NCI-H460 (cell line): ENCODE measurements at regions not wholly inside any gene's neighbourhood (a gene's known extent, or its start where the extent isn't known, plus 50 kb on each side); places are given as distances from the start of the nearest gene placed in this dataset.

ENCODE experiments used
- DNase-seq: peaks from one replicate; pipeline ENCODE4 v3.0.0-alpha.2; 2016; ENCODE audit warnings: low read depth; ENCODE audit errors: extremely low read depth

GRCh38 chr10:75347186-75347585, 54.4 kb downstream of the ZNF503 start:
- DNase-seq = no peak

GRCh38 chr10:75345738-75346137, 55.8 kb downstream of the ZNF503 start:
- no peak for DNase-seq

- no peak for DNase-seq
These were observed 57.4 kb downstream of the ZNF503 start for GRCh38 chr10:75344170-75344569.

GRCh38 chr10:75342397-75342796, 59.2 kb downstream of the ZNF503 start:
- DNase-seq = no peak

- DNase-seq = no peak
These were observed 65.6 kb downstream of the ZNF503 start for GRCh38 chr10:75335983-75336382.

- DNase-seq = no peak
These were observed 66.4 kb downstream of the ZNF503 start for GRCh38 chr10:75335191-75335590.

GRCh38 chr10:75334720-75335119, 66.8 kb downstream of the ZNF503 start:
- no peak for DNase-seq

GRCh38 chr10:75332081-75332480, 69.5 kb downstream of the ZNF503 start:
- no peak for DNase-seq

- DNase-seq = no peak
These were observed 70.5 kb downstream of the ZNF503 start for GRCh38 chr10:75331081-75331480.

- no peak for DNase-seq
These were observed 72.3 kb downstream of the ZNF503 start for GRCh38 chr10:75329190-75329745.

GRCh38 chr10:75326306-75326705, 75.3 kb downstream of the ZNF503 start:
- DNase-seq = no peak

- no peak for DNase-seq
These were observed 82.3 kb downstream of the ZNF503 start for GRCh38 chr10:75319274-75319673.

GRCh38 chr10:75314570-75314969, 78.8 kb upstream of the COMTD1 start:
- no peak for DNase-seq

GRCh38 chr10:75312440-75312839, 76.7 kb upstream of the COMTD1 start:
- DNase-seq = no peak

- no peak for DNase-seq
These were observed 69.9 kb upstream of the COMTD1 start for GRCh38 chr10:75305675-75306074.

GRCh38 chr10:75304741-75305390, 69.1 kb upstream of the COMTD1 start:
- DNase-seq = no peak

- no peak for DNase-seq
These were observed 68.6 kb upstream of the COMTD1 start for GRCh38 chr10:75304313-75304712.

- no peak for DNase-seq
These were observed 67.5 kb upstream of the COMTD1 start for GRCh38 chr10:75303045-75303777.

- no peak for DNase-seq
These were observed 66.3 kb upstream of the COMTD1 start for GRCh38 chr10:75302029-75302428.

GRCh38 chr10:75297021-75297599, 61.4 kb upstream of the COMTD1 start:
- DNase-seq = no peak

GRCh38 chr10:75295868-75296441, 60.2 kb upstream of the COMTD1 start:
- no peak for DNase-seq
